Activated CD4-positive, alpha-beta T cell treated with anti-CD3 and anti-CD28 coated beads, Interleukin-2, amount 50 U/mL, for 16 hours (primary cell): ENCODE measurements at regions not wholly inside any gene's neighbourhood (a gene's known extent, or its start where the extent isn't known, plus 50 kb on each side); places are given as distances from the start of the nearest gene placed in this dataset.
"Not testable (repeated sequence)": the region's sequence is repeated elsewhere in the genome, so short reads cannot be mapped to it uniquely, and the experiment has no call there.

Experiments
- DNase-seq: peaks from one replicate; pipeline ENCODE4 v3.0.0-alpha.2; 2020

- DNase-seq, result no peak
These were observed 581.4 kb upstream of the DPPA4 start for GRCh38 chr3:109918740-109919139.

- no peak for DNase-seq
These were observed 583.4 kb upstream of the DPPA4 start for GRCh38 chr3:109920749-109921148.

DNA sequence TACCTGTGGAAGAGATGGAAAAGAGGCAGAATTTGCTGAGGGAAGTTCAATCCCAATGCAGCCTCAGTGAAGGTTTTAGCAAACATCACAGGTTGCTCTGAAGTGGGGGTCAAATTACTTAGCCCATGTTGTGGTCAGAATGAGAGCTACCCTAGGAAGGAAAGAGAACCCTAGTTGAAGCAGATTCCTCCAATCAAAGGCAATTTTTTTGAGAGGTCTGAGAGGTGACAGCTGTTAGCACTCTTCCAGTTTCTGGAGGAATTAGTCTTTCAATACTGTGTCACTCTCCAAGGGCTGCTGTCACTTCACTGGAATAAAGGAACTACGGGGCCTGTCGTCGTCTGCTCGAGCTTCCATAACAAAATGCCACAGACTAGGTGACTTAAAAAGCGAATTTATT lies 584.2 kb upstream of the DPPA4 start:
- no peak for DNase-seq

DNA sequence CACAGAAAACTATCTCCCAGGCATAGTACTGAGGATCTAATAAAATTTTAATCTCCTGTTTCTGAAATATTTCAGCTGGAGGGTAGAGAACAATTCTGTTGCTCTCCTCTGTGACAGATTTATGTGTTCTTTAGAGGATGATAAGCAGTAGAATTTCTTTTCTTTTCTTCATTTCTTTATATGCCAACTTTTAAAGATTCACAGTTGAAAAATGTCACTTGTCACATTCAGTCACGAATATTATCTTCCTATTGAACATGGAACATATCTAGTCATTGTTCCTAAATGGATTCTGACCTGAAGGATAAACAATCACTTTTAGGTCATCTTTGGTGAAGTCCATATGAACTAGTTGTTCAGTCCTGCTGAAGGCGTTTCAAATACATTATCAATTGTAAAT lies 585.5 kb upstream of the DPPA4 start:
- no peak for DNase-seq

- DNase-seq, result no peak
These were observed 586.1 kb upstream of the DPPA4 start for GRCh38 chr3:109923431-109923830.

GRCh38 chr3:109924196-109924595 lies 586.9 kb upstream of the DPPA4 start:
- DNase-seq, result no peak

DNA sequence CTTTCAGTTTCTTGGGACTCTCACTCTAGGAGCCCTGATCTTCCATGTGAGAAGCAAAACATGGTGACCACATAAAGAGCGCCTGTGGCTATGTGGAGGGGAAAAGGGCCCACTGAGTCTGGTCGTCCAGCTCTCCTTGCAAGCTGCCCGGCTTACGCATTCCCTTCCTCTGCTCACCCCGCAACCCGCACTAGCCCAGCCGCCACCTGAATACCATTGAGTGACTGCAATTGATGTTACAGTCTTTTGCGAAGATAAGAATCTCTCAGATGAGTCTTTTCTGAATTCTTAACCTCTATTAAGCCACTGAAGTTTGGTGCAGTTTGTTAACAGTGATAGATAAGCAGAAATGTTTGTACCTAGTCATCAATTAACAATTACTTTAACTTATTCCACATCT lies 589.0 kb upstream of the DPPA4 start:
- DNase-seq, result no peak

DNA sequence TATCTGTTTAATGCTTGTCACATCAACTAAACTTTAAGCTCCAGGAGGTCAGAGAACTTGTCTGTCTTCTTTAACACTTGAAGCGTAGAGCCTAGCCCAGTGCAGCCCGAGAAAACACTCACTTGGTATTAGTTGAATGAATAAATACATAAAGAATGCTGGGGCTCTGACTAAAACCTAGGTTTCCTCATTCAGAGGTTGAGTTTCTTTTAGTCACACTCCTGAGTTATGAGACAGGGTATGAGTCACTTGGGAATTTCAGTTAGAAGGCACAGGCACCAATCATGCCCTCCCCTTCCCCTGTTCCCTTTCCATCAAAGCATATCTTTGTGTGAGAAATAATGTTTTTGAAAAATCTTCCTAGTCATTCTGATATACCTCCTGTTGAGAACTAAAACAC lies 589.8 kb upstream of the DPPA4 start:
- DNase-seq, result peak; percentile 48

DNA sequence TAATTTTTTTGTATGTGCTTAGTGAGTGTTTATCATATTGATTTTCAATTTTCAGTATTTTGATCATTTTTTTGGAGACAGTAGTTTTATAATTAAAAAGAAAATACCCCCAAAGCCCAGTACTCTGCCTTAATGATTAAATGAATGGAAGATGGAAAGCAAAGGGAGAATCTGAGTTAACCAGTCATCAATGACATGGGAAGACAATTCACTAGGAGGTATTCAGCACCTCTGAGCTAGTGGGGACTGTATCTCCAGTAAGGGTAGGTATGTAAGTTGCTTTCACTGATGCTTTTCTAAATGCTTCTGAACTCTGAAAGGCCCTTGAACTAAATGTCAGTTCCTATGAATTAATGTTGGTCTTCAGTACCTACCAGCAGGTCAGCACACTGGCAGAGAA lies 590.4 kb upstream of the DPPA4 start:
- DNase-seq, result no peak

GRCh38 chr3:109930582-109930981 lies 593.2 kb upstream of the DPPA4 start:
- no peak for DNase-seq

GRCh38 chr3:109933576-109933975 lies 596.2 kb upstream of the DPPA4 start:
- no peak for DNase-seq

GRCh38 chr3:109939817-109940216 lies 602.5 kb upstream of the DPPA4 start:
- no peak for DNase-seq

DNA sequence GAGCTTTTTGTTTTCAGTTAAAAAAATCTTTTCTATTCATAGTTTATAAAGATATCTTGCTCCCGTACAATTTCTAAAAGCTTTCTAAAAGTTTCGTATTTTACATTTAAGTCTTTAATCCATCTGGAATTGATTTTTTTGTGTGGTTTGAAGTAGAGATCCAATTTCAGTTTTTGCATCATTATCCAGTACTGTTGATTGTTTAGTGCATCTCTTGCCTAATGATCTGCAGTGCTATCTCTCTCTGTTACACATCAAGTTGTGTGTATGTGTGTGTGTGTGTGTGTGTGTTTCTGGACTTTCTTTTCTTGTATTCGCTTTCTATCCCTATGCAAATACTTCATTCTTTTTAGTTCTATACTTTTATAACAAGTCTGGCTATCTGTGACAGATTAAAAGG lies 605.8 kb upstream of the DPPA4 start:
- DNase-seq, result no peak

DNA sequence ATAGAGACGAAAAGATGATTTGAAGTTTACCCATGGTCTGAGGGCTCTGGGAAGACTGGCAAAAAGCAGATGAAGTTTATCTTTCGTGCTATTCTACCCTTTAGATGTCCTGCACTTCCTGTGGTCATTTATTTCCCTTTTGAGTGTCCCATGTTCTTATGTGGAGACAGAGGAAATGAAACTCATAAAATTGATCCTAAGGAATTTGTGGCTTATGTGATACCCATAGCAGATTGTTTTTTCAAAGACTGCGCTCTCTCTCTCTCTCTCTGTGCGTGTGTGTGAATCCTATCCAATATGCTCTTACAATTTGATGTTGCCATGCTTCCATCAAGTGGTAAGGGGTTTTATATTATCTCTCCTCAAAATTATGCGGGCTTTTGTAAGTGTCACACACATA lies 607.5 kb upstream of the DPPA4 start:
- DNase-seq, result no peak

- DNase-seq, result no peak
These were observed 615.6 kb upstream of the DPPA4 start for GRCh38 chr3:109952924-109953323.

- no peak for DNase-seq
These were observed 626.5 kb upstream of the DPPA4 start for GRCh38 chr3:109963831-109964230.

GRCh38 chr3:109973733-109974132 lies 636.4 kb upstream of the DPPA4 start:
- DNase-seq, result no peak

GRCh38 chr3:109977897-109978296 lies 640.6 kb upstream of the DPPA4 start:
- DNase-seq, result no peak

DNA sequence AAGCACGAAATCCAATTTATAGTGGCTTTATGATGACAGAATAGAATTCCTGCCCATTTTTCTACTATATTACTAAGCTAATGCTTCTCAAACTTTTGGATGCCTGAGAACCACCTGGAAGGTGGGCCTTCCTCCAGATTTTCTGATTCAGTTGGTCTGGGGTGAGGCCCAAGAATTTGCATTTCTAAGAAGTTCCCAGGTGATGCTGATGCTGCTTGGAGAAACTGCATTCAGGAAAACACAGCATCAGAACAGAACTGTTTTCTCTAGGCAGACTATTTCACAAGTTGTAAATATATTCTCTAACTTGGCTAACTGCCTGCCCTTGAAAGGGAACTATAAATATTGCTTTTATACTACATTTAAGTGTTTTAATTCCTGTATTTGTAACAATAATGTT lies 644.9 kb upstream of the DPPA4 start:
- DNase-seq, result no peak

- DNase-seq, result no peak
These were observed 647.6 kb upstream of the DPPA4 start for GRCh38 chr3:109984976-109985375.

DNA sequence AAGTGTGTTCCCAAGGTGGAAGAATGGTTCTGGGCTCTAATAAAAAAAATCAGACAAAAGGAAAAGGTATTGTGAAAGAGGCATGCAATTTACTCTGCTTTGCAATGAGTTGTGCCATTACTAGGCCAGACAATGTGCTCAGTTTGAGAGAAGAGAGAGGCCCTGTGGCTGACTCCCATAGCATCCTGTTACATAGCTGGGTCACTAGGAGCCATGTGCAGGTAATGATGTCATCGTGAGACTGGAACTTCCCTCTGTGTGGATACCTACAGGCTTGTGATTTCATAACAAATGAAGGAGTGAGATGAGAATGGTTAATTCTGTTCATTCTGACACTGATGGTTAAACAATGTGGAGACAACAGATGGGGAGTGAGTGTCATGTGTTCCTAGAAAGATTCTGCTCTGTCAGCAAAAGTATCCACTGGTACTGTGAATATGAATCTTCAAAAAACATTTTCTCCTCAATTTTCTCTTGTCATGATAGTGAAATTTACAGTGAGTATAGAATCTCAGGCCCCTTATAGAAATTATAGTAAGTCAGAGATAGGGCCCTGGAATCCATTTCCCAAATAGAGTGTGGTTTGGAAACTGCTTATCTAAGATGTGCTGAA lies 648.7 kb upstream of the DPPA4 start:
- DNase-seq, result no peak

DNA sequence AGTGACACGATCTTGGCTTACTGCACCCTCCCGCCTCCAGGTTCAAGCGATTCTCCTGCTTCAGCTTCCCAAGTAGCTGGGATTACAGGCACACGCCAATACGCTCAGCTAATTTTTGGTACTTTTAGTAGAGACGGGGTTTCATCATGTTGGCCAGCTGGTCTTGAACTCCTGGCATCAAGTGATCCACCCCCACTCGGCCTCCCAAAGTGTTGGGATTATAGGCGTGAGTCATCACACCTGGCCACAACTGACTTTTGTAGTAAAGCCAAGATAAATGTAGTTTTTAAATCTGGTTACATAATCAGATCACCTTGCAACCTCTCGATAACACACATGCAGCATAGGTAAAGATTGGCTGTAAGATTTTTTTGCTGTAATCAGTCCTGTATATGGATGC lies 657.5 kb upstream of the DPPA4 start:
- DNase-seq, result no peak

DNA sequence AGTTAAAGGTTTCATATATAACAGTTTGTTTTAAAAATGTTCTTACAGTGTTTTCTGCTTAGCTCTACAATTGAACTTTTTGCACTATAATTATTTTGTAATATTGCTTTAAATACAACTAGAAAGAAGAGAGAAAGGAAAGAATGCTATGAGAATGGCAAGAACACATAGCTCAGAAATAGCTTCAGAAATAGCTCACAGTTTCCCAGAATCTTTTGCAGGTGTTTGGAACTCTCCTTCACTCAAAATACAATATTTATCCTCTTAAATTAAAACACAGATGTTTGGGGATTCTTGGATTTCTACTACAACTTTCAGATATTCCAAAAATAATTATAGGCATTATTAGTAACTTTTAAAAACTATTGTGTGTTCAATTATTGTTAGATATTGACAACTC lies 658.0 kb upstream of the DPPA4 start:
- no peak for DNase-seq

- not testable (repeated sequence) for DNase-seq
These were observed 664.6 kb upstream of the DPPA4 start for GRCh38 chr3:110001905-110002304.

DNA sequence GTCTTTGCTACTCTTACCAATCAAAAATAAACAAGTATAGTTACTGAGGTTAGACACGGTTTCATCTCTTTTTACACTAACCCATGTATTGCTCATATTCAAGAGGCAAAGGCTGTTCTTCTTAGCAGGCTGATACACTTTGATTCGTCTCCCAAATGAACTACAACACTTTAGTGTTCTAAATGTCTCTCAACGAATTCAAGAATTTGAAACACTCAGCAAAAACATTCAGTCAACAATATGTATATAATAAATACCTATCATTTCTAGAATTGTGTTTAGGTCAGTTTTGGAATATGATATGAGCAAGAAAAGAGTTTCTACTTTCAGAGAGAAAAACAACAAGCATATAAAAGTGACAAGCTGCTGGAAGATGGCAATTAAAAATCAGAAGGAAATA lies 669.6 kb upstream of the DPPA4 start:
- DNase-seq, result no peak
